22Rv1 (cell line): ENCODE measurements at regions not wholly inside any gene's neighbourhood (a gene's known extent, or its start where the extent isn't known, plus 50 kb on each side); places are given as distances from the start of the nearest gene placed in this dataset.

ENCODE experiments used
- ZFX ChIP-seq: fragments of 450-650 bp; IDR thresholded peaks from 2 replicates; pipeline ENCODE4 v1.6.1; 2017; ENCODE audit warnings: antibody characterized with exemption, borderline replicate concordance
- TF ChIP-seq, protein P1 (sequence below): fragments of 450-650 bp; IDR thresholded peaks from 2 replicates; pipeline ENCODE4 v1.5.1; 2017; ENCODE audit warnings: mild to moderate bottlenecking

- TF ChIP-seq, protein P1, sequence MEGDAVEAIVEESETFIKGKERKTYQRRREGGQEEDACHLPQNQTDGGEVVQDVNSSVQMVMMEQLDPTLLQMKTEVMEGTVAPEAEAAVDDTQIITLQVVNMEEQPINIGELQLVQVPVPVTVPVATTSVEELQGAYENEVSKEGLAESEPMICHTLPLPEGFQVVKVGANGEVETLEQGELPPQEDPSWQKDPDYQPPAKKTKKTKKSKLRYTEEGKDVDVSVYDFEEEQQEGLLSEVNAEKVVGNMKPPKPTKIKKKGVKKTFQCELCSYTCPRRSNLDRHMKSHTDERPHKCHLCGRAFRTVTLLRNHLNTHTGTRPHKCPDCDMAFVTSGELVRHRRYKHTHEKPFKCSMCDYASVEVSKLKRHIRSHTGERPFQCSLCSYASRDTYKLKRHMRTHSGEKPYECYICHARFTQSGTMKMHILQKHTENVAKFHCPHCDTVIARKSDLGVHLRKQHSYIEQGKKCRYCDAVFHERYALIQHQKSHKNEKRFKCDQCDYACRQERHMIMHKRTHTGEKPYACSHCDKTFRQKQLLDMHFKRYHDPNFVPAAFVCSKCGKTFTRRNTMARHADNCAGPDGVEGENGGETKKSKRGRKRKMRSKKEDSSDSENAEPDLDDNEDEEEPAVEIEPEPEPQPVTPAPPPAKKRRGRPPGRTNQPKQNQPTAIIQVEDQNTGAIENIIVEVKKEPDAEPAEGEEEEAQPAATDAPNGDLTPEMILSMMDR = no peak
- no peak for TF ChIP-seq ZFX
Observed at GRCh38 chr1:170290276-170290675, 144.5 kb downstream of the NTMT2 start.
